Breast epithelium (tissue), 3 donors: ENCODE measurements at regions not wholly inside any gene's neighbourhood (a gene's known extent, or its start where the extent isn't known, plus 50 kb on each side); places are given as distances from the start of the nearest gene placed in this dataset.

ENCODE experiments used
- POLR2A ChIP-seq: fragments of 450-650 bp; IDR thresholded peaks from one replicate; pipeline ENCODE4 v1.6.1; 2016; ENCODE audit warnings: antibody characterized with exemption, mild to moderate bottlenecking, moderate library complexity
- POLR2AphosphoS5 ChIP-seq, 3 donors: sonication (generic); formaldehyde crosslinking; IDR thresholded peaks; one replicate each; pipeline ENCODE4 v1.6.1; 2017; ENCODE audit warnings: antibody characterized with exemption in 3 of 3
- TF ChIP-seq, protein P1 (sequence below), 3 donors: fragments of 450-650 bp; IDR thresholded peaks; one replicate each; pipeline ENCODE4 v1.5.1; 2016 to 2017; ENCODE audit warnings: antibody characterized with exemption in 3 of 3, mild to moderate bottlenecking in 3 of 3, moderate library complexity in 3 of 3

DNA sequence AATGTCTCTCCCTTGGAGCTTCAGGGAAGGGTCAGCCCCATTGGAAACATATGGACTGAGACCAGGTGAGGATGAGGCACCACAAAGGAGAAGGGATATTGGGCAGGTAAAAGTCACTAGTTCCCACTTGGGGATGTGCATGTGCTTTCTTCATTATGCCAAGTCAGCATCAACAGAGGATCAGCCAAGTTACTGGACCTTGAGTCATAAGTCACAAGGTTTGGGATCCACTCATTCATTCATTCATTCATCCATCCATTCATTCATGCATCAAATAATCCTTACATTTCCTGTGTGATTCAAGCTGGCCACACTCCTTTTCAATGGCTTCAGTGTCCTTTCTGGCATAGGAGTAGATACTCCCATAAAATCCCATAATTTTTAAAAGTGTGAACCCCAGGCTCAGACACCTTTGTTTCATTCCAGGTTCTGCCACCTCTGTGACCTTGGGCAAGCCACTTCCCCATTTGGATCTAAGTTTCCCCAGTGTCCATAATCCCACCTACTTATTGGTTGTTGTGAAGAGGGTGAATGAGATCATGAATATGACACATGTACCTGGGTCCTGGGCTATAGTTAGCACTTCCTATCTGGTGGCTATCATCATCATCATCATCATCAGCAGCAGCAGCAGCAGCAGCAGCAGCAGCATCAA is 162.1 kb upstream of the LHX5 start:
- TF ChIP-seq, protein P1, sequence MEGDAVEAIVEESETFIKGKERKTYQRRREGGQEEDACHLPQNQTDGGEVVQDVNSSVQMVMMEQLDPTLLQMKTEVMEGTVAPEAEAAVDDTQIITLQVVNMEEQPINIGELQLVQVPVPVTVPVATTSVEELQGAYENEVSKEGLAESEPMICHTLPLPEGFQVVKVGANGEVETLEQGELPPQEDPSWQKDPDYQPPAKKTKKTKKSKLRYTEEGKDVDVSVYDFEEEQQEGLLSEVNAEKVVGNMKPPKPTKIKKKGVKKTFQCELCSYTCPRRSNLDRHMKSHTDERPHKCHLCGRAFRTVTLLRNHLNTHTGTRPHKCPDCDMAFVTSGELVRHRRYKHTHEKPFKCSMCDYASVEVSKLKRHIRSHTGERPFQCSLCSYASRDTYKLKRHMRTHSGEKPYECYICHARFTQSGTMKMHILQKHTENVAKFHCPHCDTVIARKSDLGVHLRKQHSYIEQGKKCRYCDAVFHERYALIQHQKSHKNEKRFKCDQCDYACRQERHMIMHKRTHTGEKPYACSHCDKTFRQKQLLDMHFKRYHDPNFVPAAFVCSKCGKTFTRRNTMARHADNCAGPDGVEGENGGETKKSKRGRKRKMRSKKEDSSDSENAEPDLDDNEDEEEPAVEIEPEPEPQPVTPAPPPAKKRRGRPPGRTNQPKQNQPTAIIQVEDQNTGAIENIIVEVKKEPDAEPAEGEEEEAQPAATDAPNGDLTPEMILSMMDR (IDR thresholded peaks at IDR 0.05) = no peak
- no peak for TF ChIP-seq POLR2AphosphoS5 (IDR thresholded peaks at IDR 0.05)
- no peak for TF ChIP-seq POLR2A
